Cardiac septum (tissue), 1 donor: ENCODE measurements at regions not wholly inside any gene's neighbourhood (a gene's known extent, or its start where the extent isn't known, plus 50 kb on each side); places are given as distances from the start of the nearest gene placed in this dataset.
"Not testable (repeated sequence)": the region's sequence is repeated elsewhere in the genome, so short reads cannot be mapped to it uniquely, and the experiment has no call there.

Source experiments
- DNase-seq: peaks from one replicate; pipeline ENCODE4 v3.0.0-alpha.2; 2020; ENCODE audit warnings: low spot score
- intact Hi-C: fragments of 100-400 bp; cut with DNase I; formaldehyde crosslinking; loops from one replicate; pipeline ENCODE4 v1.14.0; 2022
- donor health status: DM: no; HTN: no; CAD: no.

DNA sequence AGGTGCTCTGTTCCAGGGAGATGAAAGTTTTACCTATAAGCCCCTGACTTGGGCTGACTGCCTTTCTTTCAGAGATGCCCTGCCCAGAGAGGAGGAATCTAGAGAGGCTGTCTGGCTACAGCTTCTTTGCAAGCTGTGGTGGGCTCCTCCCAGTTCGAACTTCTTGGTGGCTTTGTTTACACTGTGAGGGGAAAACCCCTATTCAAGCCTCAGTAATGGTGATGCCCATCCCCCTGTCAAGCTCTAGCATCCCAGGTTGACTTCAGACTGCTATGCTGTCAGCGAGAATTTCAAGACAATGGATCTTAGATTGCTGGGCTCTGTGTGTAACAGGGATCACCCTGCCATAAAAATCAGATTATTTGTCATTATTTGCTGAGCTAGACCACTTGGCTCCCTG lies 377.6 kb downstream of the FLRT2 start:
- intact Hi-C loops = no loop called here
- no peak for DNase-seq

DNA sequence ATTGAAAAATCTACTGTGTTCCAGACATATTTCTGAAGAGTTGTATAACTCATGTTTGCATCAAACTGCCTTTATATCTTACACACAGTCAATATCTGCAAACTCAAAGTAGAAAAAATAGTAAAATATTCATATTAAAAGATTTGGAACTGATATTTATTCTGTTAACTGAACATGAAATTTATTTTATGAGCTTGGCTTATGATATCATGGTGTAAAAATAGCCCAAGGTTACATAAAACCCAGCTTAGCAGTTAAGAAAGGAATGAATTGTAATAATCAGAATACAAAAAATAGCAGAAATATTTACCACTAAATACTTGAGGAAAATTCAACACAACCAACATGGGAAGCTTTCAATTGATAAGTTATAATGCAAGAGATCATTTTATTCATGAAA lies 367.9 kb downstream of the FLRT2 start:
- DNase-seq = no peak
- intact Hi-C loops = no loop called here

- DNase-seq = no peak
- intact Hi-C loops = no loop called here
Observed at GRCh38 chr14:85895603-85896002, 365.7 kb downstream of the FLRT2 start.

DNA sequence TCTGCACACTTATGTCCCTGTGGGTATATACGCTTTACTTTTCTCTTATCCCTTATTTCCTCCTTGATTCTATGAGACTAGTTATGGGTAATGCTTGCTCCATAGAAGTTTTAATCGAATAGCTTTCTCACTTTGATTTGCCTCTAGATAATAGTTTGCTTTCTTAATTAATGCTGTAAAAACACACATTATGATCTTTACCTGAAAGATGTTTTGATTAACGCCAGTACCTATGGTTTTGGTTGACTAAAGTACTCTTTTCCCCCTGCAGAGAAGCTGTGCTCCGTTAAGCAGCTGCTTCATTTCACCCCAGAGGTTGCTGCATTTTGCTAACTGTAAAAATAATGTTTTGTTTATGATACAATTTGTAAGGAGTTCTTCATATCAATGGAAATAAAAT lies 362.3 kb downstream of the FLRT2 start:
- no peak for DNase-seq
- intact Hi-C loops = no loop called here

DNA sequence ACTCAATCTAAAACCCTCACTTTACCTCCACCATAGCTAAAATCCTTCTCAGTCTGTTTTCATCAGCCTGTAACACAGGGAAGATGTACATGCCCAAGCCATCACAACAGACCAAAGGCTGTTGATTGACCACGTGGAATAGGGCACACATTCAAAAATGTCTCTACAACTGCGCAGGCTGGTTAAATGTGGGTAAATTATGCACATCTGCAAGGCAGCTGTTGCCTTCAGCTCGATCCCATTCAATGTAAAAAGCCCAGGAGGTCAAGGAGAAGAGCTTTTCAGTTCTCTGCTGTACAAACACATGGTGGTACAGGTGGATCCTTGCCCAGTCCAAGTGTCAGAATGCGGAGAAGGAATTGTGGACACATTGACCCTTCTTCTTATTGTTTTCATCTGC lies 354.0 kb downstream of the FLRT2 start:
- intact Hi-C loops = no loop called here
- no peak for DNase-seq

- intact Hi-C loops = no loop called here
- DNase-seq = no peak
Observed at GRCh38 chr14:85883101-85883500, 353.2 kb downstream of the FLRT2 start.

DNA sequence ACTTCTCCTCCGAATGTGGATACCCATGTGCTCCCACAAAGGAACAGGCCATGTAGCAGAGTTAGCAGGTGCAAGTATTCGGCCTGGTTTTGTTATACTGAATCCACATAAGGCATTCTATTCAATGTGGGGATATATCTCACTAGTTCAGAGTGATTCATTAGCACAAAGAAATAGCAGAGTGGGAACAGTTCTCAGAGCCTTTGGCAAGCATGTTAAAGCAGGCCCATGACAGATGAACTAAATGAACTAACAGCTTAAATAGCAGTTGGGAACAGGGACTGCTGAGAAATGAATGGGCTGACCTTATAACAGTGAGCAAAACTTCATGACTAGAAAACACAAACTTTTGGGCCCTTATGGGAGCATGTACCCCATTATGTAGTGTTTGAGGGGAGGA lies 352.0 kb downstream of the FLRT2 start:
- intact Hi-C loops = no loop called here
- no peak for DNase-seq

DNA sequence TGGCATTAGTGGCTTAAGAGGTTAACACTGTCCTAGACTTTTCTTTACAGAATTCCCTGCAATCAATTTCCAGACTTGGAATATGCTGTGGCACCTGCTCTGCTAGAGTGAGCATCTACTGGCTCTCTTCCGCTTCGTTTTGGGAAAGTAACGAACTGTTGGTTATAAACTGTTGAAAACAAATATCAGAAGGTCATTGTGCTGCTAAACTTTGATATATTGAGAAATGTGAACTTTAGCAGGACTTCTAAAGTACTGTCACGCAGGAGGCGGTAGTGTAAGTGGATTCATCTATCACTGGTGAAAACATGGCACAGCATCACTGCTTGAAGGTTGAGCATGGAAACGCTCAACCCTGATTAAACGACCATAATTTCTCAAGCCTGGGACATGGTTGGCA lies 348.9 kb downstream of the FLRT2 start:
- intact Hi-C loops = no loop called here
- DNase-seq = no peak

DNA sequence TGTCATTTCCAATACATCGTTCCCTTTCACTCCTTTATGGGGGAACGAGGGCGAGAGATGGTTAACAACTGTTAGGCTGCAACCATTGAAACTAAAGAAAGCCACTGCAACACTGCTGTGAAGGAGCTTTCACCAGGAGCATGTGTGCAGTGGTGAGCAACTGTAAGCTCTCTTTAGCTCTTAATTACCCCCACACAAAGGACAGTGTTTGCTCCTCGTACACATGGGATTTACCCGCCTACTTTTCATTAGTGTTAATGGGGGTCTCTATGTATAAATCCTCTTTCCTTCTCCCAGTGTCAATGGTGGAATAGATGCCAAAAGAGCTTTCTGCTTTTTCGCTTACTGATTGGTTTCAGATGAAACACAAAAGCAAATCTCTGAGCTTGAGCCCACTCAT lies 343.1 kb downstream of the FLRT2 start:
- no peak for DNase-seq
- intact Hi-C loops = no loop called here

- no peak for DNase-seq
- intact Hi-C loops = no loop called here
Observed at GRCh38 chr14:85867450-85867849, 337.5 kb downstream of the FLRT2 start.

DNA sequence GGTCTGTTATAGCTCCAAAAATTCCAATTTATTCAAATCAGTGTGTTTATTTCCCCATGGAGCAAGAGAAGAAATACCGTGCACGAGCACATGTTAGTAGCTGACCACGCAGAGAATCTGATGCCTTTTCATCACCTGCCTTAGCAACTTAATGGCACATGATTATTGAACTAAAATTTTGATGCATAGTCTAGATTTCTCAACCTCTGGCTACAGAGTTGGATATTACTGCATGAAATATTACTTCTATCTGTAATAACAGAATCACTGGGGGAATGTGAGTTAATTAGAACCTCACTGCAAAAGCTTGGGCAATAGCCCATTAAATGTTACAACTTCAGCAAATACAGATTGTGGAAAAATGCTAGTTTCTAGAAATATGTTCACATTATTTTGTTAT lies 335.8 kb downstream of the FLRT2 start:
- no peak for DNase-seq

DNA sequence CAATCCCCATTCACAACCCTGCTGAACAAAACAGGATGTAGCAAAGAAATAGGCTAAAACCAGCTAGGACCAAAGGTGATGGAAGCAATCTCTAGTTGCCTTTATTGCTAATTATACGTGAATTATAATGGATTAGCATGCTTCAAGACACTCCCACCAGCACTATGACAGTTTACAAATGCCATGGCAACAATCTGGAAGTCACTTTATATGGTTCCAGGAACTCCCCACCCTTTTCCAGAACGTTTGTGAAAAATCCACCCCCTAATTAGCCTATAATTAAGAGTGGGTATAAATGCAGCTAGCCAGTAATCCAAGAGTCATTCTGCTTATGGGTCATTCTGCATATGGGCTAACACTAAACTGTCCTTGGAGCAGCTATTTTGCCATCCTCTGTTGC lies 328.7 kb downstream of the FLRT2 start:
- DNase-seq = no peak
- intact Hi-C loops = no loop called here

More for the DNA sequence above, 335.8 kb downstream of the FLRT2 start:
- intact Hi-C loops = no loop called here

DNA sequence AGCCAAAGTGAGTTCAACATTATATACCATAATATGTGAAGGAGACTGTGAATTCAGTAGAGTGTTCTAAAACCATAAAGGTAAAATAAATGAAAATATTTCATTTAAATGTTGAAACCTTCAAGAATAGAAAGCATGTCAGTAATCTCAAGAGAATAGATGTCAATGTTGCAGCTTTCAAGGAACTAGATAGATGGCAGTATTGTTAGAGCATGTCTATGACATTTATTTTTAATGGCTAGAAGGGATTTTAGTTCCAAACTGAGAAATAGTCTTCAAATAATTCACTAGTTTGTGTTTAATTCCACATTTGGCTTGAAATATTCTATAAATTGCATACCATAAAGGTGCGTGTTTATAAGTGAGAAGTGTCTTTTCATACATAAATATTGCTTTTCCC lies 326.5 kb downstream of the FLRT2 start:
- no peak for DNase-seq
- intact Hi-C loops = no loop called here

DNA sequence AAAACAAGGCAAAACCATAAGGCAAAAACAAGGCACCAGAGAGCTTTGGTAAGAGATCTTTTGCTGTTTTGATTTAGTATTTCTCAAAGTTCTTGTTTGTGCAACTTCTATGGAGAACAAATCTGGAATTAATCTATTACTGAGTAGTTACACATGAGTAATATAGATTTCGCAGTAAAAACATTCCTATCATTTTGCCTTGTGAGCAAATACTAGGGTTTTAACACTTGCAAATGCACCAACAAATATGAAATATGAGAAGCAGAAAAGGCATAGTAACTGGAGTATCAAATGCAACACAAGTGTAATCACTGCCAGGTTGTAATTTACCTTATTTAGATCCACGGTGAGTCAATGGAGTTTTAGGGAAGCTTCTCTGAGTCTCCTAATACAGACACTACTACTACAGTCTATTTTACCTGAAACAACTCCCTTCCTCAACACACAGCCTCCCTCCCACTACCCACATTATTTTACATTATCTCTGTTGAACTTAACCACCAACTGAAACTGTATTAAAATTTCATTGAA lies 324.1 kb downstream of the FLRT2 start:
- intact Hi-C loops = no loop called here
- DNase-seq = no peak

GRCh38 chr14:85852906-85853305 lies 323.0 kb downstream of the FLRT2 start:
- intact Hi-C loops = no loop called here
- no peak for DNase-seq

GRCh38 chr14:85852123-85852522 lies 322.2 kb downstream of the FLRT2 start:
- intact Hi-C loops = not testable (repeated sequence)

DNA sequence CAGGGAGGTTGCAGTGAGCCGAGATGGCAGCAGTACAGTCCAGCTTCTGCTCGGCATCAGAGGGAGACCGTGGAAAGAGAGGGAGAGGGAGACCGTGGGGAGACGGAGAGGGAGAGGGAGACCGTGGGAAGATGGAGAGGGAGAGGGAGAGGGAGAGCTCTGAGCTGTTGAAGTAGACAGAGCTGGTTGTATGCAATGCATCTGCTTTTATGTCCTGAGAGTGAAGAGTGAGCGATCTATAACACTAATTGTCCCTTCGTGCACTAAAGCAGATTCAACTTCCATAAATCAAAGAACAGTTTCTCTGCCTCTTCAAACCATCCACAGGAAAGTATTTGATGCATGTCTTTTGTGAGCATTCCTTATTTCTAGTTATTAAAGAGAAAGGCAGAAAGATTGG lies 300.6 kb downstream of the FLRT2 start:
- DNase-seq, intact Hi-C loops: not testable (repeated sequence)

More at GRCh38 chr14:85852123-85852522, 322.2 kb downstream of the FLRT2 start:
- DNase-seq = not testable (repeated sequence)

- intact Hi-C loops, DNase-seq: not testable (repeated sequence)
Observed at GRCh38 chr14:85829601-85830000, 299.7 kb downstream of the FLRT2 start.

GRCh38 chr14:85824526-85824925 lies 294.6 kb downstream of the FLRT2 start:
- intact Hi-C loops = no loop called here
- DNase-seq = no peak

DNA sequence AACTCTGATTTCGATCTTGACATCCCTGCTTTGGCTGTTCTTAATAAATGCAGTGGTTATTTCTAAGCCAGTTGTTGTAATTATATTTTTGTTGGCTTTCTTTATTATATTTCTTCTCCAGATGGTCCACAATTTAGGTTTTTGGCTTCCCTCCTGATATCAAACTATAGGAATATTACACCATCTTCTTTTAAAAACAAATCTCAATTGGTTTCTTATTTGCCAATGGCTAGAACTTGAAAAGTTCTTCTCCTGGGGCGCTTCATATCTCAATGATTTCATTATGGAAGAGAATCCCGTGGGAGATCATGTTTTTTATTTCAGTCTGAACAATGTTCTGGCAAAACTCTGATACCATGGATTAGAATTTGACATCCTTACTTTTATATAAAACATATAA lies 292.3 kb downstream of the FLRT2 start:
- DNase-seq = no peak
- intact Hi-C loops = no loop called here

DNA sequence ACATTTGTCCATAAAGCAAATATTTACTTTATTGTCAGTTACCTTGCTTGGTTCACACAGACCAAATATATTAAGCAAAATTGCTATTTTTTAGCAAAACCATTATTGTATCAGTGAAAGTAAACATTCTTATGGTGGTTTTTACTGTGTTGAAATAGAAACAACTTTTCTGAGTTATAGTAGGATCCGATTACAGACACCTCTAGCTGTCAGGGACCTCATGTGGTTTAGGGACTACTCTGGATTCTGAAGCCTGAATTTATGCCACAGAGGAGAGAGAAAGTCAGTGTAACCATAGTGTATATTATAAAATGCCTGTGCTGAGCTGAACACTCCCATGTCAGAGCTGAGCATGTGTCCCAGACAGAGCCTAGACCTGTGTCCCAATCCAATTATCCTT lies 287.5 kb downstream of the FLRT2 start:
- intact Hi-C loops = no loop called here
- no peak for DNase-seq

DNA sequence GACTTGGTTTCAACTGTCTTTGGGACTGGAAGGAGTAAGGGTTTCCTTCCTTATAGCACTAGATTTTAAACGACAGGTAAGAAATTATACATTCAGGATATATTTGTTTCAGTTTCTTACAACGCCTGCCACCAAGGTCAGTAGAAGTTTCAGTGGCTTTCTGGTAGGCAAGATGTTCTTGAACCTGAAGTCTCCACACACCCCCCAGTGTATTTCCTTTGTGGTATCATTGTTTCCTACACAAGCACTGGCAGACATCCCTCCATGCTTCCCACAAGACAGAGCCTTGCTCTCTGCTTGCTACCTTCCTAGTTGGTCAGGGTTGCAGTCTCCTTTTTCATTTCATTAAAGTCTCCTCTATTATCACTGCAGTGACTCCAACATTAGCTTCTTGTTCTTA lies 283.1 kb downstream of the FLRT2 start:
- DNase-seq = no peak
- intact Hi-C loops = no loop called here
